ENCODE measurements at regions not wholly inside any gene's neighbourhood (a gene's known extent, or its start where the extent isn't known, plus 50 kb on each side); places are given as distances from the start of the nearest gene placed in this dataset.

GRCh38 chr11:13896175-13896980, 66.1 kb upstream of the SPON1 start:
- H3K4me1 ChIP-seq (ENCODE audit: insufficient read depth, low read length), result no peaks in the 10 kb centered on the region
- H4K20me1 ChIP-seq (ENCODE audit: insufficient read depth, low read length), result no peaks in the 10 kb centered on the region
- DNase-seq (ENCODE audit: low read depth) (no peak), FAIRE-seq (no peak)
- Mint-ChIP-seq H3K27me3 (ENCODE audit: low read depth, unreplicated experiment) (peaks cover 16% of the 10 kb centered on the region), H3K9me3 (ENCODE audit: unreplicated experiment) (peaks cover 3% of the 10 kb centered on the region), H3K36me3 (ENCODE audit: low read depth, unreplicated experiment) (no peaks in the 10 kb centered on the region), H3K27ac (ENCODE audit: unreplicated experiment) (no peak overlapping the region), H3K4me1 (ENCODE audit: low read depth, unreplicated experiment) (peaks cover 2% of the 10 kb centered on the region), H3K4me3 (ENCODE audit: unreplicated experiment) (no peak overlapping the region)
- no peaks in the 10 kb centered on the region for H3K79me2 ChIP-seq (ENCODE audit: insufficient read depth, low read length)
- no peaks in the 10 kb centered on the region for H3K27me3 ChIP-seq (ENCODE audit: insufficient read depth, low read length)
- H3K4me3 ChIP-seq (ENCODE audit: insufficient read depth, low read depth, low read length), result no peak overlapping the region
- no peak overlapping the region for H2AFZ ChIP-seq (ENCODE audit: low read depth, low read length)
- no peak overlapping the region for H3K27ac ChIP-seq (ENCODE audit: low read depth, low read length)
- no peak overlapping the region for H3K4me2 ChIP-seq (ENCODE audit: low read length)
- TF ChIP-seq, protein P1, sequence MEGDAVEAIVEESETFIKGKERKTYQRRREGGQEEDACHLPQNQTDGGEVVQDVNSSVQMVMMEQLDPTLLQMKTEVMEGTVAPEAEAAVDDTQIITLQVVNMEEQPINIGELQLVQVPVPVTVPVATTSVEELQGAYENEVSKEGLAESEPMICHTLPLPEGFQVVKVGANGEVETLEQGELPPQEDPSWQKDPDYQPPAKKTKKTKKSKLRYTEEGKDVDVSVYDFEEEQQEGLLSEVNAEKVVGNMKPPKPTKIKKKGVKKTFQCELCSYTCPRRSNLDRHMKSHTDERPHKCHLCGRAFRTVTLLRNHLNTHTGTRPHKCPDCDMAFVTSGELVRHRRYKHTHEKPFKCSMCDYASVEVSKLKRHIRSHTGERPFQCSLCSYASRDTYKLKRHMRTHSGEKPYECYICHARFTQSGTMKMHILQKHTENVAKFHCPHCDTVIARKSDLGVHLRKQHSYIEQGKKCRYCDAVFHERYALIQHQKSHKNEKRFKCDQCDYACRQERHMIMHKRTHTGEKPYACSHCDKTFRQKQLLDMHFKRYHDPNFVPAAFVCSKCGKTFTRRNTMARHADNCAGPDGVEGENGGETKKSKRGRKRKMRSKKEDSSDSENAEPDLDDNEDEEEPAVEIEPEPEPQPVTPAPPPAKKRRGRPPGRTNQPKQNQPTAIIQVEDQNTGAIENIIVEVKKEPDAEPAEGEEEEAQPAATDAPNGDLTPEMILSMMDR (IDR thresholded peaks at IDR 0.05; ENCODE audit: insufficient read depth, low read depth, low read length), result no peak
- no peak for TF ChIP-seq EZH2 (IDR thresholded peaks at IDR 0.05; ENCODE audit: insufficient read depth, low read length)
- no peak overlapping the region for H3K9ac ChIP-seq (ENCODE audit: low read length)
- no peaks in the 10 kb centered on the region for H3K36me3 ChIP-seq (ENCODE audit: insufficient read depth, low read length)
- H3K9me3 ChIP-seq (ENCODE audit: insufficient read depth, low read depth, low read length), result no peaks in the 10 kb centered on the region

DNA sequence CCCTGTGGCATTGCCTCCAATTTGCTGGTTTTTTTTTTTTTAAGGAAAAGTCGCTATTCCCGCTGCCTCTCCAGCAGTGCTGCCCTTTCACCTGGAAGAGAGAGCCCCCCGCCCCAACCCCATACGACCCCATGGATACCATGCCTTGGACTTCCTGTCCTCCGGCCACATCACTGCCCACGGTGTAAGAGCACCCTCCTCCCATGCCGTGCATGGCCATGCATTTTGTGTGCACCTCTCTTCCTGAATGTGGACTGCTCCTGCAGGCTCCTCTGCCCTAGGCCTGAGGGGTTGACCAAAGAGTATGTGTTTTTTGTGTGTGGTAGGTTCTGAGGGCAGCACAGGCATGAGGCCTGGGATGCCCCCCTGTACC, 65.6 kb upstream of the SPON1 start:
- no peaks in the 10 kb centered on the region for H3K36me3 Mint-ChIP-seq (ENCODE audit: low read depth, unreplicated experiment)
- no peak for FAIRE-seq
- Histone ChIP-seq H3K4me3 (ENCODE audit: insufficient read depth, low read depth, low read length) (no peak overlapping the region), H4K20me1 (ENCODE audit: insufficient read depth, low read length) (no peaks in the 10 kb centered on the region), H2AFZ (ENCODE audit: low read depth, low read length) (no peak overlapping the region), H3K4me2 (ENCODE audit: low read length) (no peak overlapping the region), H3K27ac (ENCODE audit: low read depth, low read length) (no peak overlapping the region), H3K36me3 (ENCODE audit: insufficient read depth, low read length) (no peaks in the 10 kb centered on the region), H3K9ac (ENCODE audit: low read length) (no peak overlapping the region), H3K9me3 (ENCODE audit: insufficient read depth, low read depth, low read length) (no peaks in the 10 kb centered on the region), H3K4me1 (ENCODE audit: insufficient read depth, low read length) (no peaks in the 10 kb centered on the region), H3K27me3 (ENCODE audit: insufficient read depth, low read length) (no peaks in the 10 kb centered on the region), H3K79me2 (ENCODE audit: insufficient read depth, low read length) (no peaks in the 10 kb centered on the region)
- TF ChIP-seq EZH2 (IDR thresholded peaks at IDR 0.05; ENCODE audit: insufficient read depth, low read length), result no peak
- TF ChIP-seq, protein P1 (IDR thresholded peaks at IDR 0.05; ENCODE audit: insufficient read depth, low read depth, low read length), result no peak
- no peak overlapping the region for H3K4me3 Mint-ChIP-seq (ENCODE audit: unreplicated experiment)
- peaks cover 16% of the 10 kb centered on the region for H3K27me3 Mint-ChIP-seq (ENCODE audit: low read depth, unreplicated experiment)
- no peak for DNase-seq (ENCODE audit: low read depth)
- peaks cover 1% of the 10 kb centered on the region for H3K4me1 Mint-ChIP-seq (ENCODE audit: low read depth, unreplicated experiment)
- no peak overlapping the region for H3K27ac Mint-ChIP-seq (ENCODE audit: unreplicated experiment)
- H3K9me3 Mint-ChIP-seq (ENCODE audit: unreplicated experiment), result peaks cover 3% of the 10 kb centered on the region

DNA sequence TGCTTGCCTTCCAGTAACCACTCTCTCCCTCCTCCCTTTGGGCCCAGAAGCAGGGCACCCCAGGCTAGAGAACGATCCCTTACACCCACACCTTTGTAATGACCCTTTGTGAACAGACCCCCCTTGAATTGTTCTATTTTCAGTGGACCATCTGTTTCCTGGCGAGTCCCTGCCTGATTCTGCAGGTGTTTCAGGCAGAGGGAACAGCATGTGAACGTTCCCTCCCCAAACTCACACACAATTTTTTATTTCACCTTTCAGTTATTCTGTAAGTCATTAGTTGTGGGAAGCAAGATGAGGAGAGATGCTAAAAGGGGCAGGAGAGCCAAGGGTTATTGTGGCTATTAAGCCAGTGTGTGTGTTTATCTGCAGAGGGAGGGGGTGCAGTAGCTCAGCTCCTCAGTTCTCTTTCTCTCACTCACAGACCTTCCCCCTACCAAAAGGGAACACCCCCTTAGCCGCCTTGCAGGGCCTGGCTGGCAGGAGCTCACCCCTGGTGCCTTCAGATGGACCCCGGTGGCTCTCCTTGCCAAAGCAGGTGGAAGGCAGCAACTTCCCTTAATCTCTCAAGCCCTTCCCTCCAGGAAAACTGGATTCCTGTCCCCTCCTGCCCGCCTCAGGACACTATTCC, 64.8 kb upstream of the SPON1 start:
- H3K4me2 ChIP-seq (ENCODE audit: low read length), result no peak overlapping the region
- H3K27me3 ChIP-seq (ENCODE audit: insufficient read depth, low read length), result no peaks in the 10 kb centered on the region
- H4K20me1 ChIP-seq (ENCODE audit: insufficient read depth, low read length), result no peaks in the 10 kb centered on the region
- H3K9ac ChIP-seq (ENCODE audit: low read length), result no peak overlapping the region
- Mint-ChIP-seq H3K9me3 (ENCODE audit: unreplicated experiment) (peaks cover 3% of the 10 kb centered on the region), H3K27ac (ENCODE audit: unreplicated experiment) (no peak overlapping the region), H3K27me3 (ENCODE audit: low read depth, unreplicated experiment) (peaks cover 16% of the 10 kb centered on the region), H3K36me3 (ENCODE audit: low read depth, unreplicated experiment) (no peaks in the 10 kb centered on the region), H3K4me3 (ENCODE audit: unreplicated experiment) (no peak overlapping the region), H3K4me1 (ENCODE audit: low read depth, unreplicated experiment) (peaks cover 1% of the 10 kb centered on the region)
- no peaks in the 10 kb centered on the region for H3K36me3 ChIP-seq (ENCODE audit: insufficient read depth, low read length)
- no peak overlapping the region for H3K27ac ChIP-seq (ENCODE audit: low read depth, low read length)
- no peak overlapping the region for H2AFZ ChIP-seq (ENCODE audit: low read depth, low read length)
- no peaks in the 10 kb centered on the region for H3K9me3 ChIP-seq (ENCODE audit: insufficient read depth, low read depth, low read length)
- FAIRE-seq (no peak), DNase-seq (ENCODE audit: low read depth) (no peak)
- TF ChIP-seq, protein P1 (IDR thresholded peaks at IDR 0.05; ENCODE audit: insufficient read depth, low read depth, low read length), result no peak
- no peak for TF ChIP-seq EZH2 (IDR thresholded peaks at IDR 0.05; ENCODE audit: insufficient read depth, low read length)
- H3K4me3 ChIP-seq (ENCODE audit: insufficient read depth, low read depth, low read length), result no peak overlapping the region
- H3K4me1 ChIP-seq (ENCODE audit: insufficient read depth, low read length), result no peaks in the 10 kb centered on the region
- no peaks in the 10 kb centered on the region for H3K79me2 ChIP-seq (ENCODE audit: insufficient read depth, low read length)
